ENCODE measurements at regions not wholly inside any gene's neighbourhood (a gene's known extent, or its start where the extent isn't known, plus 50 kb on each side); places are given as distances from the start of the nearest gene placed in this dataset.

DNA sequence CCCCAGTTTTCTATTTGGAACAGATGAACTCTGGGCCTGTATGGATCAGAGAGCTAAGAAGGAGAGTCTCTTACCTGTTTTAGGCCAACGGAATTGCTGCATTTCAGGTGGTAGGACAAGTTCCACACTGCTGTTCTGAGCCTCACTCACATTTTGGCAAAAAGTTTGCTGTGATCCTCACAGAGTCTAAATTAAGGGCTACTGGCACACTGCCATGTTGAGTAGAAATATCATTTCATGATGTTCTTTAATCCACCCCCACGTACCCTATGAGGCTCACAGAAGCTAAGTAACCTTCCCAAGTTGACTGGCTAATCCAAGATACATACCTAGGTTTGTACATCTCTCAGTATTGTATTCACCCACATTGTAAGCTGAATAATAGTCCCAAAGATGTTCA lies 447.2 kb downstream of the INHBA start:
- Histone ChIP-seq H3K4me1 (ENCODE audit: insufficient read depth, low read length) (no peaks in the 10 kb centered on the region; the same call in 1 of the 2 replicates), H2BK5ac (ENCODE audit: insufficient read length, low read length) (no peak overlapping the region), H3K4me2 (ENCODE audit: insufficient read depth, insufficient read length, low read length) (no peak overlapping the region), H2BK120ac (ENCODE audit: low read depth, low read length, poor library complexity, severe bottlenecking) (no peak overlapping the region), H4K5ac (ENCODE audit: insufficient read length, low read depth, low read length) (no peak overlapping the region), H3K4ac (ENCODE audit: low read depth, low read length) (no peak overlapping the region), H3K23me2 (ENCODE audit: insufficient read length, low read depth, low read length, poor library complexity, severe bottlenecking) (no peaks in the 10 kb centered on the region), H2AFZ (ENCODE audit: low read length) (no peak overlapping the region), H2AK5ac (ENCODE audit: insufficient read length, low read length) (no peak overlapping the region), H3K18ac (ENCODE audit: insufficient read length, low read depth, low read length) (no peak overlapping the region), H3K79me2 (ENCODE audit: insufficient read depth, low read length) (no peaks in the 10 kb centered on the region), H2BK12ac (ENCODE audit: insufficient read length, low read depth, low read length) (no peak overlapping the region), H3K79me1 (ENCODE audit: insufficient read depth, low read depth, low read length, poor library complexity, severe bottlenecking) (no peaks in the 10 kb centered on the region), H3K9me3 (ENCODE audit: control insufficient read depth, low read depth, low read length) (no peaks in the 10 kb centered on the region), H3K56ac (ENCODE audit: insufficient read length, low read depth, low read length) (no peak overlapping the region), H3K23ac (ENCODE audit: insufficient read length, low read depth, low read length) (no peak overlapping the region), H4K20me1 (ENCODE audit: control insufficient read depth, insufficient read depth, insufficient read length) (no peaks in the 10 kb centered on the region), H3T11ph (ENCODE audit: low read length) (no peak overlapping the region), H4K91ac (ENCODE audit: insufficient read length, low read depth, low read length) (no peak overlapping the region), H3K14ac (ENCODE audit: insufficient read depth, low read length) (no peak overlapping the region), H2BK15ac (ENCODE audit: low read depth, low read length) (no peak overlapping the region), H2BK20ac (ENCODE audit: low read depth, low read length, poor library complexity, severe bottlenecking) (no peak overlapping the region), H4K8ac (replicated peaks; ENCODE audit: insufficient read length, low read depth, low read length) (no peak overlapping the region), H3K9ac (ENCODE audit: extremely low read depth, insufficient read length, low read length) (no peak overlapping the region), H3K27ac (ENCODE audit: insufficient read length, low read depth, low read length) (no peak overlapping the region), H3K27me3 (ENCODE audit: insufficient read depth, low read length) (no peaks in the 10 kb centered on the region)
- H3K4me1 Mint-ChIP-seq: peaks cover 6 to 12% of the 10 kb centered on the region in 2 experiments
- peaks cover 4 to 7% of the 10 kb centered on the region in 2 experiments; a peak in 3 of 5 replicates for H3K9me3 Mint-ChIP-seq
- H3K27me3 Mint-ChIP-seq (ENCODE audit: low read depth): peaks cover 5% of the 10 kb centered on the region; the same call in 1 of the 2 replicates
- H3K4me3 Mint-ChIP-seq: no peak overlapping the region
- DNase-seq: no peak
- TF ChIP-seq, protein P1, sequence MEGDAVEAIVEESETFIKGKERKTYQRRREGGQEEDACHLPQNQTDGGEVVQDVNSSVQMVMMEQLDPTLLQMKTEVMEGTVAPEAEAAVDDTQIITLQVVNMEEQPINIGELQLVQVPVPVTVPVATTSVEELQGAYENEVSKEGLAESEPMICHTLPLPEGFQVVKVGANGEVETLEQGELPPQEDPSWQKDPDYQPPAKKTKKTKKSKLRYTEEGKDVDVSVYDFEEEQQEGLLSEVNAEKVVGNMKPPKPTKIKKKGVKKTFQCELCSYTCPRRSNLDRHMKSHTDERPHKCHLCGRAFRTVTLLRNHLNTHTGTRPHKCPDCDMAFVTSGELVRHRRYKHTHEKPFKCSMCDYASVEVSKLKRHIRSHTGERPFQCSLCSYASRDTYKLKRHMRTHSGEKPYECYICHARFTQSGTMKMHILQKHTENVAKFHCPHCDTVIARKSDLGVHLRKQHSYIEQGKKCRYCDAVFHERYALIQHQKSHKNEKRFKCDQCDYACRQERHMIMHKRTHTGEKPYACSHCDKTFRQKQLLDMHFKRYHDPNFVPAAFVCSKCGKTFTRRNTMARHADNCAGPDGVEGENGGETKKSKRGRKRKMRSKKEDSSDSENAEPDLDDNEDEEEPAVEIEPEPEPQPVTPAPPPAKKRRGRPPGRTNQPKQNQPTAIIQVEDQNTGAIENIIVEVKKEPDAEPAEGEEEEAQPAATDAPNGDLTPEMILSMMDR (conservative IDR thresholded peaks at IDR 0.05): no peak
- H3K27ac Mint-ChIP-seq: no peak overlapping the region
- WGBS (ENCODE audit: extremely low coverage, insufficient read length, low lambda C conversion rate): no CpG with 5 or more reads among the region's 2 CpGs
- peaks cover 0 to 1% (median 0%) of the 10 kb centered on the region in 3 experiments; a peak in 2 of 7 replicates for H3K36me3 Mint-ChIP-seq (ENCODE audit: insufficient read depth in 1 of 3, low read depth in 3 of 3)

Measured in H9 (cell line).